HEK293 (cell line): ENCODE measurements at regions not wholly inside any gene's neighbourhood (a gene's known extent, or its start where the extent isn't known, plus 50 kb on each side); places are given as distances from the start of the nearest gene placed in this dataset.

Experiments used
- KLF10 ChIP-seq: fragments of 450-650 bp; IDR thresholded peaks from 2 replicates; pipeline ENCODE4 v1.5.1; 2018; ENCODE audit warnings: missing biosample characterization, mild to moderate bottlenecking, missing genetic modification characterization
- ZNF10 ChIP-seq: fragments of 450-650 bp; formaldehyde crosslinking; IDR thresholded peaks from 2 replicates; pipeline ENCODE4 v1.5.1; 2017; ENCODE audit warnings: missing biosample characterization, missing genetic modification characterization
- ZNF23 ChIP-seq: fragments of 450-650 bp; formaldehyde crosslinking; IDR thresholded peaks from 2 replicates; pipeline ENCODE4 v1.5.1; 2016; ENCODE audit warnings: missing biosample characterization, missing genetic modification characterization, borderline replicate concordance

- TF ChIP-seq ZNF10 (tag by site-specific recombination) (no peak), ZNF23 (no peak), KLF10 (tag by site-specific recombination) (no peak)
Measured at GRCh38 chr20:57927376-57927775, 217.6 kb upstream of the PMEPA1 start.
